Natural killer cell (primary cell): ENCODE measurements at regions not wholly inside any gene's neighbourhood (a gene's known extent, or its start where the extent isn't known, plus 50 kb on each side); places are given as distances from the start of the nearest gene placed in this dataset.

Source experiments
- ATAC-seq, 3 donors: fragments of 150-1000 bp in 2 of 3; fragments of 200-7000 bp in 1 of 3; cut with Tn5 transposase; 1 replicate in 1 of 3; 2 replicates in 2 of 3; pipeline ENCODE4 v1.10.0; 2021; ENCODE audit warnings: mild to moderate bottlenecking in 2 of 3, moderate library complexity in 2 of 3
- DNase-seq, 2 donors: peaks; one replicate each; pipeline versions ENCODE4 v3.0.0 to v3.0.0-alpha.2; 2013 to 2021; ENCODE audit warnings: mixed read lengths in 1 of 2
- H3K27ac ChIP-seq: one replicate; pipeline ENCODE4 v1.5.1; 2013; ENCODE audit warnings: mild to moderate bottlenecking, low read length
- H3K27me3 ChIP-seq: one replicate; pipeline ENCODE4 v1.6.1; 2013; ENCODE audit warnings: low read length; ENCODE audit not compliant: control insufficient read depth, insufficient read depth
- H3K36me3 ChIP-seq: one replicate; pipeline ENCODE4 v1.6.1; 2013; ENCODE audit warnings: low read length; ENCODE audit not compliant: control insufficient read depth, insufficient read depth
- H3K4me1 ChIP-seq: one replicate; pipeline ENCODE4 v1.6.1; 2013; ENCODE audit warnings: low read length; ENCODE audit not compliant: control insufficient read depth, insufficient read depth
- H3K4me3 ChIP-seq: one replicate; pipeline ENCODE4 v1.5.1; 2013; ENCODE audit warnings: low read length
- H3K9me3 ChIP-seq: one replicate; pipeline ENCODE4 v1.6.1; 2013; ENCODE audit warnings: low read length; ENCODE audit not compliant: control insufficient read depth, insufficient read depth
- H3K27ac Mint-ChIP-seq, 2 donors: one replicate each; pipeline ENCODE4 v1.8.0; 2022; ENCODE audit warnings: mild to moderate bottlenecking in 2 of 2, mixed read lengths in 2 of 2, moderate library complexity in 1 of 2
- H3K27me3 Mint-ChIP-seq, 2 donors: one replicate each; pipeline ENCODE4 v1.8.0; 2022; ENCODE audit warnings: low read depth in 2 of 2, mixed read lengths in 2 of 2
- H3K36me3 Mint-ChIP-seq: one replicate; pipeline ENCODE4 v1.8.0; 2022; ENCODE audit warnings: mixed read lengths
- H3K4me1 Mint-ChIP-seq, 2 donors: one replicate each; pipeline ENCODE4 v1.8.0; 2022; ENCODE audit warnings: mixed read lengths in 2 of 2
- H3K4me3 Mint-ChIP-seq: one replicate; pipeline ENCODE4 v1.8.0; 2022; ENCODE audit warnings: mild to moderate bottlenecking, moderate library complexity, mixed read lengths
- H3K9me3 Mint-ChIP-seq, 2 donors: one replicate each; pipeline ENCODE4 v1.8.0; 2022; ENCODE audit warnings: mixed read lengths in 2 of 2
- CTCF ChIP-seq: fragments of 200-600 bp; IDR thresholded peaks from one replicate; pipeline ENCODE4 v1.8.0; 2022; ENCODE audit warnings: antibody characterized with exemption
- WGBS: methylation state at CpG from one replicate; pipeline ENCODE4 v1.1.7; 2013; ENCODE audit warnings: missing lambda C conversion rate; ENCODE audit not compliant: insufficient coverage; 5-methylcytosine and 5-hydroxymethylcytosine counted together
- intact Hi-C: fragments of 100-400 bp; cut with micrococcal nuclease; formaldehyde crosslinking; loops from one replicate; pipeline ENCODE4 v1.14.2; 2022

- no peak overlapping the region for H3K27ac ChIP-seq
- no peak for TF ChIP-seq CTCF
- ATAC-seq, result no peak
- H3K27me3 ChIP-seq, result no peaks in the 10 kb centered on the region
- no peaks in the 10 kb centered on the region for H3K36me3 ChIP-seq
- Mint-ChIP-seq H3K4me3 (no peak overlapping the region), H3K27me3 (no peaks in the 10 kb centered on the region), H3K4me1 (peaks cover 0 to 13% of the 10 kb centered on the region in 2 donors), H3K9me3 (no peaks in the 10 kb centered on the region), H3K36me3 (no peaks in the 10 kb centered on the region), H3K27ac (no peak overlapping the region)
- 100% methylated on average over 1 of the region's 2 CpGs for WGBS
- no peak for DNase-seq
- no peaks in the 10 kb centered on the region for H3K4me1 ChIP-seq
- no peaks in the 10 kb centered on the region for H3K9me3 ChIP-seq
- intact Hi-C loops, result no loop called here
- no peak overlapping the region for H3K4me3 ChIP-seq
Observed at GRCh38 chr1:108033550-108033951, 68.6 kb upstream of the VAV3 start.

- H3K4me1 Mint-ChIP-seq, result peaks cover 0 to 24% of the 10 kb centered on the region in 2 donors
- DNase-seq (no peak), ATAC-seq (no peak)
- Histone ChIP-seq H3K36me3 (no peaks in the 10 kb centered on the region), H3K4me1 (no peaks in the 10 kb centered on the region), H3K27ac (no peak overlapping the region), H3K9me3 (no peaks in the 10 kb centered on the region), H3K27me3 (no peaks in the 10 kb centered on the region), H3K4me3 (no peak overlapping the region)
- H3K4me3 Mint-ChIP-seq, result no peak overlapping the region
- no peak for TF ChIP-seq CTCF
- H3K9me3 Mint-ChIP-seq, result no peaks in the 10 kb centered on the region
- H3K36me3 Mint-ChIP-seq, result no peaks in the 10 kb centered on the region
- WGBS, result 5% methylated on average over 1 of the region's 1 CpG
- no peaks in the 10 kb centered on the region for H3K27me3 Mint-ChIP-seq
- intact Hi-C loops, result no loop called here
- H3K27ac Mint-ChIP-seq, result no peak overlapping the region
Observed at GRCh38 chr1:108028841-108029388, 63.9 kb upstream of the VAV3 start.

GRCh38 chr1:108027389-108027788 lies 62.4 kb upstream of the VAV3 start:
- H3K4me3 Mint-ChIP-seq, result no peak overlapping the region

More at GRCh38 chr1:108027389-108027788, 62.4 kb upstream of the VAV3 start:
- ATAC-seq (no peak), DNase-seq (no peak)
- no peak for TF ChIP-seq CTCF
- Histone ChIP-seq H3K27me3 (no peaks in the 10 kb centered on the region), H3K4me1 (no peaks in the 10 kb centered on the region), H3K4me3 (no peak overlapping the region), H3K36me3 (no peaks in the 10 kb centered on the region), H3K9me3 (no peaks in the 10 kb centered on the region), H3K27ac (no peak overlapping the region)
- H3K27me3 Mint-ChIP-seq, result no peaks in the 10 kb centered on the region
- H3K36me3 Mint-ChIP-seq, result no peaks in the 10 kb centered on the region
- H3K4me1 Mint-ChIP-seq, result peaks cover 0 to 24% of the 10 kb centered on the region in 2 donors
- H3K27ac Mint-ChIP-seq, result no peak overlapping the region
- 27% methylated on average over 1 of the region's 1 CpG for WGBS
- intact Hi-C loops, result no loop called here
- H3K9me3 Mint-ChIP-seq, result no peaks in the 10 kb centered on the region
